Peyer's patch (tissue), 4 donors: ENCODE measurements at regions not wholly inside any gene's neighbourhood (a gene's known extent, or its start where the extent isn't known, plus 50 kb on each side); places are given as distances from the start of the nearest gene placed in this dataset.

Experiments
- DNase-seq, 3 donors: peaks; one replicate each; pipeline ENCODE4 v3.0.0-alpha.2; 2017 to 2019
- H3K27ac ChIP-seq, 4 donors: fragments of 200-600 bp; sonication (generic); one replicate each; pipeline ENCODE4 v1.5.1; 2016 to 2019
- H3K27me3 ChIP-seq, 2 donors: fragments of 200-600 bp; sonication (generic); one replicate each; pipeline ENCODE4 v1.5.1; 2019
- H3K36me3 ChIP-seq, 3 donors: fragments of 200-600 bp; sonication (generic); one replicate each; pipeline ENCODE4 v1.5.1; 2016 to 2019
- H3K4me1 ChIP-seq, 4 donors: fragments of 200-600 bp; sonication (generic); one replicate each; pipeline ENCODE4 v1.5.1; 2016 to 2019
- H3K4me3 ChIP-seq, 4 donors: fragments of 200-600 bp; sonication (generic); 1 replicate in 3 of 4; 2 replicates in 1 of 4; pipeline ENCODE4 v1.5.1; 2016 to 2019; ENCODE audit warnings: mild to moderate bottlenecking in 1 of 4
- H3K9me3 ChIP-seq, 4 donors: fragments of 200-600 bp; sonication (generic); one replicate each; pipeline ENCODE4 v1.5.1; 2016 to 2019; ENCODE audit warnings: mild to moderate bottlenecking in 1 of 4
- POLR2A ChIP-seq, 2 donors: fragments of 450-650 bp; IDR thresholded peaks; one replicate each; pipeline ENCODE4 v1.5.1; 2017; ENCODE audit warnings: antibody characterized with exemption in 2 of 2, mild to moderate bottlenecking in 2 of 2, moderate library complexity in 2 of 2
- TF ChIP-seq, protein P1 (sequence below), 6 experiments: fragments of 450-650 bp in 4 of 6; fragments of 200-600 bp in 2 of 6; sonication (generic) in 1 of 6; IDR thresholded peaks; one replicate each; pipeline ENCODE4 v1.5.1; 2017 to 2019; ENCODE audit warnings: antibody characterized with exemption in 6 of 6, mild to moderate bottlenecking in 3 of 6, moderate library complexity in 1 of 6

DNA sequence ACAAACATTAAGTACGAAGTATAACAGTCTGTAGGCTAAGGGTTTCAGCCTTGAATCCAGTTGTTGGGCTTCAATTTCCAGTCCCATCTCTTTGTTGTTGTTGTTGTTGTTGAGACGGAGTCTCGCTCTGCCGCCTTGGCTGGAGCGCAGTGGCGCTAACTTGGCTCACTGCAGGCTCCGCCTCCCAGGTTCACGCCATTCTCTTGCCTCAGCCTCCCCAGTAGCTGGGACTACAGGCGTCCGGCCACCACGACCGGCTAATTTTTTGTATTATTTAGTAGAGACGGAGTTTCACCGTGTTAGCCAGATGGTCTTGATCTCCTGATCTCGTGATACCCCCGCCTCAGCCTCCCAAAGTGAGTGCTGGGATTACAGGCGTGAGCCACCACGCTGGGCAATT lies 464.9 kb downstream of the ANKRD7 start:
- Histone ChIP-seq H3K9me3 (no peaks in the 10 kb centered on the region), H3K27ac (no peak overlapping the region), H3K36me3 (no peaks in the 10 kb centered on the region), H3K27me3 (no peaks in the 10 kb centered on the region), H3K4me1 (no peaks in the 10 kb centered on the region), H3K4me3 (no peak overlapping the region)
- TF ChIP-seq, protein P1, sequence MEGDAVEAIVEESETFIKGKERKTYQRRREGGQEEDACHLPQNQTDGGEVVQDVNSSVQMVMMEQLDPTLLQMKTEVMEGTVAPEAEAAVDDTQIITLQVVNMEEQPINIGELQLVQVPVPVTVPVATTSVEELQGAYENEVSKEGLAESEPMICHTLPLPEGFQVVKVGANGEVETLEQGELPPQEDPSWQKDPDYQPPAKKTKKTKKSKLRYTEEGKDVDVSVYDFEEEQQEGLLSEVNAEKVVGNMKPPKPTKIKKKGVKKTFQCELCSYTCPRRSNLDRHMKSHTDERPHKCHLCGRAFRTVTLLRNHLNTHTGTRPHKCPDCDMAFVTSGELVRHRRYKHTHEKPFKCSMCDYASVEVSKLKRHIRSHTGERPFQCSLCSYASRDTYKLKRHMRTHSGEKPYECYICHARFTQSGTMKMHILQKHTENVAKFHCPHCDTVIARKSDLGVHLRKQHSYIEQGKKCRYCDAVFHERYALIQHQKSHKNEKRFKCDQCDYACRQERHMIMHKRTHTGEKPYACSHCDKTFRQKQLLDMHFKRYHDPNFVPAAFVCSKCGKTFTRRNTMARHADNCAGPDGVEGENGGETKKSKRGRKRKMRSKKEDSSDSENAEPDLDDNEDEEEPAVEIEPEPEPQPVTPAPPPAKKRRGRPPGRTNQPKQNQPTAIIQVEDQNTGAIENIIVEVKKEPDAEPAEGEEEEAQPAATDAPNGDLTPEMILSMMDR (IDR thresholded peaks at IDR 0.05), result no peak
- TF ChIP-seq POLR2A (IDR thresholded peaks at IDR 0.05), result no peak
- DNase-seq, result no peak

GRCh38 chr7:118696879-118697278 lies 472.4 kb downstream of the ANKRD7 start:
- Histone ChIP-seq H3K36me3 (no peaks in the 10 kb centered on the region), H3K27ac (no peak overlapping the region), H3K4me3 (no peak overlapping the region), H3K4me1 (no peaks in the 10 kb centered on the region), H3K9me3 (no peaks in the 10 kb centered on the region), H3K27me3 (no peaks in the 10 kb centered on the region)
- no peak for DNase-seq
- TF ChIP-seq, protein P1 (IDR thresholded peaks at IDR 0.05), result no peak
- TF ChIP-seq POLR2A (IDR thresholded peaks at IDR 0.05), result no peak

GRCh38 chr7:118699222-118699621 lies 474.7 kb downstream of the ANKRD7 start:
- Histone ChIP-seq H3K4me1 (no peaks in the 10 kb centered on the region), H3K9me3 (no peaks in the 10 kb centered on the region), H3K27ac (no peak overlapping the region), H3K27me3 (no peaks in the 10 kb centered on the region), H3K4me3 (no peak overlapping the region), H3K36me3 (no peaks in the 10 kb centered on the region)
- TF ChIP-seq, protein P1 (IDR thresholded peaks at IDR 0.05), result no peak
- no peak for TF ChIP-seq POLR2A (IDR thresholded peaks at IDR 0.05)
- no peak for DNase-seq

GRCh38 chr7:118708741-118709140 lies 484.2 kb downstream of the ANKRD7 start:
- Histone ChIP-seq H3K4me3 (no peak overlapping the region), H3K9me3 (no peaks in the 10 kb centered on the region), H3K27ac (no peak overlapping the region), H3K4me1 (no peaks in the 10 kb centered on the region), H3K27me3 (no peaks in the 10 kb centered on the region), H3K36me3 (no peaks in the 10 kb centered on the region)
- TF ChIP-seq, protein P1 (IDR thresholded peaks at IDR 0.05), result no peak
- TF ChIP-seq POLR2A (IDR thresholded peaks at IDR 0.05), result no peak
- no peak for DNase-seq

GRCh38 chr7:118711688-118712087 lies 487.2 kb downstream of the ANKRD7 start:
- no peaks in the 10 kb centered on the region for H3K9me3 ChIP-seq
- H3K27ac ChIP-seq, result no peak overlapping the region
- TF ChIP-seq, protein P1 (IDR thresholded peaks at IDR 0.05), result no peak
- TF ChIP-seq POLR2A (IDR thresholded peaks at IDR 0.05), result no peak
- no peak overlapping the region for H3K4me3 ChIP-seq
- no peaks in the 10 kb centered on the region for H3K27me3 ChIP-seq
- H3K36me3 ChIP-seq, result no peaks in the 10 kb centered on the region
- no peaks in the 10 kb centered on the region for H3K4me1 ChIP-seq
- DNase-seq, result no peak

DNA sequence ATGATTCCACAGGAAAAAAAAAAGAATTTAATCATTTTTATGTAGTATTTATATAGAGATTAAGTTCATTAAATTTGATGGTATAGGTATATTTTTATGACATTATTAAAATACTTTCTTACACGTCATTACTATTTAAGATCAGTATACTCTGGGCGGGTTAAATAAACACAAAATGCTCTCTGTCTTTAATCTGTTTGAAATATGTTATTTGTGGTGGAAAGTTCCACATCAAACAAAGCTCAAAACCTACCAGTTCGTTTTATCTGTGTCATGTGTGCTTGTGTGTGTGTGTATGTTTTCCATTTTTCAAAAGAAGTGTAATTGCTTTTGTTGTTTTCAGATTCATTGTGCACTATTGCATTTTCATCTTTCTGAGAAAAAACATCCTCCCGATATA lies 488.5 kb downstream of the ANKRD7 start:
- Histone ChIP-seq H3K27ac (no peak overlapping the region), H3K9me3 (no peaks in the 10 kb centered on the region), H3K36me3 (no peaks in the 10 kb centered on the region), H3K27me3 (no peaks in the 10 kb centered on the region), H3K4me1 (no peaks in the 10 kb centered on the region), H3K4me3 (no peak overlapping the region)
- DNase-seq, result no peak
- TF ChIP-seq, protein P1 (IDR thresholded peaks at IDR 0.05), result no peak
- TF ChIP-seq POLR2A (IDR thresholded peaks at IDR 0.05), result no peak
